Epithelial cell of esophagus (primary cell): ENCODE measurements at regions not wholly inside any gene's neighbourhood (a gene's known extent, or its start where the extent isn't known, plus 50 kb on each side); places are given as distances from the start of the nearest gene placed in this dataset.

Experiments
- DNase-seq: peaks from one replicate; pipeline ENCODE4 v3.0.0; 2010; ENCODE audit warnings: low read depth
- H3K4me3 ChIP-seq: 2 replicates; pipeline ENCODE4 v1.5.1; 2011; ENCODE audit warnings: mild to moderate bottlenecking, low read length, control low read depth
- CTCF ChIP-seq: IDR thresholded peaks from 2 replicates; pipeline ENCODE4 v1.5.1; 2011; ENCODE audit warnings: low read depth, mild to moderate bottlenecking, low read length, control low read depth, inconsistent platforms; ENCODE audit not compliant: insufficient read depth; ENCODE audit errors: missing control alignments

DNA sequence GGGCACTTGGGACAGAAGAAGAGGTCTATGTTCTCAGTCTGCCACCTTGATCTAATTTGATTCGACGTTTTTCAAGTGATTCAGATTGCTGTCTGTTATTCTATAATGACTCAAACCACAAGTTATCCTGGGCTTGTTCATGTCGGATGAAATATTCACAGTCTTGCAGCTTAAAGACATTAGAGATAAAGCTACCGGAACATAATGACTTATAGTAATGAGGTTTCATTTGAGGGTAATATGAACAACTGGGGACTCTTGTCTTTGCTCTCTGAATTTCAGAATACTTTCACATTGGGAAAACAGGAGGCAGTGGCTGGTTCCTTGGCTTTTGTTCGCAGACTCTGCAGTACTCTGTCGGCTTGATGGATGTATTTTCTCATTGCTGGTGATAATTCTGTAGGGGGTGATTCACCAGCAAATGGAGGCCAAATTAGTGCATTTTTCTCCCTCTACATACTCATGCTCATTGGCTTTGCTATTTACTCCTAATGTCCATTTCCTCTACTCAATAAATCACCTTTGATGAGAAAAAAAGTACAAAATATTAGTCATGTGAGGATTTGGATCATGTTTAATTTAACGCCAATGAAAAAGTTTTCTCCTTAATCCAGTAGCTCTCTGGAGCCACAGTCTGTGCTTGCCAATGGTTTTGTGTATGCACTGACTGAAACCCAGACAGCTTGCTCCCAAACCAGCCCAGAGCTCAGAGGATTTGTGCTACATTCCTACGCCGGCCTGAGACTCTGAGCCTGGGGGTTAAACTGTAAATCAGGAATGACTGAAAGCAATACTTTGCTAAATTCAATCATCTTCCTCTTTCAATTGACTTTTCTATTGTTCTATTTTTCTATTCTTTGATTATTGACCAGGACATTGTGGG lies 154.7 kb upstream of the ANKH start:
- DNase-seq, result peak; percentile 26
- no peak overlapping the region for H3K4me3 ChIP-seq
- TF ChIP-seq CTCF, result no peak

- peak; percentile 53 for DNase-seq
- TF ChIP-seq CTCF, result no peak
- no peak overlapping the region for H3K4me3 ChIP-seq
Observed at GRCh38 chr5:15023846-15024245, 152.3 kb upstream of the ANKH start.

GRCh38 chr5:15023266-15023665 lies 151.7 kb upstream of the ANKH start:
- no peak for TF ChIP-seq CTCF
- no peak overlapping the region for H3K4me3 ChIP-seq
- no peak for DNase-seq

DNA sequence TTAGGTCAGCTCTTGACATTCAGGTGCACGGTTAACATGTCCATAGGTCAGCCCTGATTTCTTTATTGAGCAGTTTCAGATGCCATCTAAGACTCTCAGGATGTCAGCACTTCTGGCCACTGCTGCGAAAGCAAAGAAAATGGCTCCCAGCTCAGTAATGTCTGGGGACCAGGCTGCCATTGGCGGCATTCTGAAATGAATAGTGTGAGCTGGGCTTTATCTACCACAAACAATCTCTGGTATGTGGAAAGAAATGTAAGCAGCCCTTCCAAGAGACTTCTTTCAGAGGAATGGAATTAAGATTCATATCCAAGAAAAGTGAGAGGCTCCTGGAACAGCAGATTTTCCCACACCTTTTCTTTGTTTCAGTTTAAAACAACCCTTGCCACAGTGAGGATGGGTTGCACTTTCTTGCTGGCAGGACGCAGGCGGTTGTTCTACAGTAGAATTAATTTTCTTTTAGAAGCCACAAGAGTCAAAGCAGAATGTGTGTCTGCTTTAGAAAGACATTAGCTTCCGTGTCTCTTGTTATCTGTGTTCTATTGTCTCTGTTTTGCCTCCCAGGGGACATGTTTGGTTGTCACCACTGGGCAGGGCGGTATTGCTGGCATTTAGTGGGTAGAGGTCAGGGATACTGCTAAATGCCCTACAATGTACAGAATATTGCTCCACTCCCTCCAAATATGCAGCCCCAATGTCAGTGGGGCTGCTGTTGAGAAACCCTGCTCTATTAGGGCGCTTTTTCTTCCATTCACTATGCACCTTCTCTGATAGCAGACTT lies 149.9 kb upstream of the ANKH start:
- TF ChIP-seq CTCF, result no peak
- H3K4me3 ChIP-seq, result no peak overlapping the region
- DNase-seq, result no peak

DNA sequence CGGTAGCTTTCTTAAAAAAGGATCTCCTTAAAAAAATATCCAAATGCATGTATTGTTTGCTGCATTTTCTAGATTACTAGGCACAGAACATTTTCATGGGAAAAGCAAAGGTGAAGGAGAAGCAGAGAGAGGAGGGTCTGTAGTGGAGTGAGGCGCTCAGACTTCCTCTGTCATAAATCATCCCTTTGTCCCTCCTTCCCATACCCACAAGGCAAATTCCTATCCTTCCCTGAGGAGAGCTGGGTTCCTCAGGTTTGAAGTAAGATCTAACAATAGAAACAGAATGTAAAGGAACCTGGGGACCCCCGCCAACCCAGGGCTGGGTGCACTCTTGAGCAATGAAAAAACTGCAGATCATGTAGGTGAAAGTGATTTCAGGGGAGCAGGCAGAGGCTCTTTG lies 149.2 kb upstream of the ANKH start:
- no peak for DNase-seq
- no peak for TF ChIP-seq CTCF
- H3K4me3 ChIP-seq, result no peak overlapping the region

DNA sequence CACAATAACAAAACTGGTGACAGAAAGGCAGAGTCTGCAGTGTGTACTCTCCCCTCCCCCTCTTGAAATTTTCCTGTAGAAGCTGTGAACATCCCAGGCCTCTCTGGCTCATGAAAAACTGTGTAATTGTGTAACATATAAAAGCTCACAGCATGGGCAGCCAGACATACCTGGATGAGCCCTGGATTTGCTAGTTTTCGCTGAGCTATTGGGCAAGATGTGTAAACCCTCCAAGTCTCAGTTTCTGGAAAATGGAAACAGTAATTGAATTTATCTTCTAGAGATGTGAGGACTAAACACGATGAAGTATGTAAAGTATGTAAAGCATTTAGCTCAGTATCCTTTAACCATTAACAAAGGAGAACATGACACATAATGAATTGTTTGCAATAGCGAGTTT lies 143.2 kb upstream of the ANKH start:
- no peak for TF ChIP-seq CTCF
- DNase-seq, result peak; percentile 20
- no peak overlapping the region for H3K4me3 ChIP-seq
